ENCODE measurements at regions not wholly inside any gene's neighbourhood (a gene's known extent, or its start where the extent isn't known, plus 50 kb on each side); places are given as distances from the start of the nearest gene placed in this dataset.

GRCh38 chr4:146062340-146062739, 113.2 kb upstream of the LSM6 start:
- TF ChIP-seq CTCF (IDR thresholded peaks at IDR 0.05 in 4 of 5, conservative IDR thresholded peaks at IDR 0.05 in 1 of 5) (no peak), POLR2A (IDR thresholded peaks at IDR 0.05) (no peak)
